MM.1S (cell line): ENCODE measurements at regions not wholly inside any gene's neighbourhood (a gene's known extent, or its start where the extent isn't known, plus 50 kb on each side); places are given as distances from the start of the nearest gene placed in this dataset.
A peak's percentile ranks its signal among the peaks of the same experiment; 100 is the strongest.

Experiments used
- DNase-seq: peaks from one replicate; pipeline ENCODE4 v3.0.0-alpha.2; 2015
- H2AFZ ChIP-seq: fragments of 300-600 bp; sonication (generic); 2 replicates; pipeline ENCODE4 v1.6.0; 2016; ENCODE audit warnings: antibody characterized with exemption, low read length
- H3F3A ChIP-seq: fragments of 300-600 bp; sonication (generic); 2 replicates; pipeline ENCODE4 v1.6.1; 2016; ENCODE audit warnings: mild to moderate bottlenecking, antibody characterized with exemption, low read length, moderate library complexity, mixed read lengths; ENCODE audit not compliant: insufficient read depth
- H3K27ac ChIP-seq: fragments of 300-600 bp; sonication (generic); 2 replicates; pipeline ENCODE4 v1.5.1; 2016; ENCODE audit warnings: mild to moderate bottlenecking, low read length
- H3K27me3 ChIP-seq: fragments of 300-600 bp; sonication (generic); replicated peaks from 2 replicates; pipeline ENCODE4 v1.6.0; 2016; ENCODE audit warnings: low read length; ENCODE audit not compliant: insufficient read depth
- H3K36me3 ChIP-seq: fragments of 300-600 bp; sonication (generic); replicated peaks from 2 replicates; pipeline ENCODE4 v1.6.1; 2016; ENCODE audit warnings: mild to moderate bottlenecking, low read length, mixed read lengths; ENCODE audit not compliant: insufficient read depth
- H3K4me1 ChIP-seq: fragments of 300-600 bp; sonication (generic); 2 replicates; pipeline ENCODE4 v1.6.1; 2016; ENCODE audit warnings: low read length, mixed read lengths
- H3K4me2 ChIP-seq: fragments of 300-600 bp; sonication (generic); 2 replicates; pipeline ENCODE4 v1.6.0; 2016; ENCODE audit warnings: low read depth, low read length
- H3K4me3 ChIP-seq: fragments of 300-600 bp; sonication (generic); 2 replicates; pipeline ENCODE4 v1.5.1; 2016; ENCODE audit warnings: low read length, mixed read lengths
- H3K79me2 ChIP-seq: fragments of 300-600 bp; sonication (generic); 2 replicates; pipeline ENCODE4 v1.6.1; 2016; ENCODE audit warnings: mixed run types, low read length, mixed read lengths
- H3K9ac ChIP-seq: fragments of 300-600 bp; sonication (generic); 2 replicates; pipeline ENCODE4 v1.6.1; 2016; ENCODE audit warnings: low read length, mixed read lengths
- H3K9me2 ChIP-seq: fragments of 300-600 bp; sonication (generic); replicated peaks from 2 replicates; pipeline ENCODE4 v1.6.1; 2016; ENCODE audit warnings: mild to moderate bottlenecking, low read length, mixed read lengths; ENCODE audit not compliant: insufficient read depth
- H3K9me3 ChIP-seq: fragments of 300-600 bp; sonication (generic); replicated peaks from 2 replicates; pipeline ENCODE4 v1.6.1; 2016; ENCODE audit warnings: mild to moderate bottlenecking, low read length, mixed read lengths; ENCODE audit not compliant: insufficient read depth
- H4K20me1 ChIP-seq: fragments of 300-600 bp; sonication (generic); 2 replicates; pipeline ENCODE4 v1.6.1; 2016; ENCODE audit warnings: mild to moderate bottlenecking, low read length, moderate library complexity, mixed read lengths; ENCODE audit not compliant: insufficient read depth
- CTCF ChIP-seq: fragments of 300-600 bp; sonication (generic); IDR thresholded peaks from 2 replicates; pipeline ENCODE4 v1.5.1; 2016; ENCODE audit warnings: antibody characterized with exemption, low read length, mixed read lengths
- EZH2 ChIP-seq: fragments of 300-600 bp; sonication (generic); optimal IDR thresholded peaks from 2 replicates; pipeline ENCODE3; 2017; ENCODE audit warnings: low read depth, mild to moderate bottlenecking, antibody characterized with exemption, low read length, mixed read lengths
- EZH2phosphoT487 ChIP-seq: fragments of 300-600 bp; sonication (generic); IDR thresholded peaks from 2 replicates; pipeline ENCODE4 v1.6.1; 2018; ENCODE audit warnings: antibody characterized with exemption, low read length

GRCh38 chr13:74063533-74064100, 70.6 kb downstream of the KLF12 start:
- TF ChIP-seq EZH2phosphoT487 (no peak), CTCF (no peak), EZH2 (no peak)
- peaks cover 65% of the 10 kb centered on the region for H3K79me2 ChIP-seq
- H3K27ac ChIP-seq: peak overlapping the region; percentile 91
- peak overlapping the region; percentile 53 for H3K4me3 ChIP-seq
- DNase-seq: no peak
- no peaks in the 10 kb centered on the region for H3K36me3 ChIP-seq
- peaks cover 32% of the 10 kb centered on the region for H3K4me1 ChIP-seq
- H3K9ac ChIP-seq: peak overlapping the region; percentile 68
- H4K20me1 ChIP-seq: no peaks in the 10 kb centered on the region
- H3K9me3 ChIP-seq: no peaks in the 10 kb centered on the region
- peak overlapping the region; percentile 20; the same call in 1 of the 2 replicates for H2AFZ ChIP-seq
- no peaks in the 10 kb centered on the region for H3K9me2 ChIP-seq
- no peaks in the 10 kb centered on the region for H3K27me3 ChIP-seq
- H3K4me2 ChIP-seq: peak overlapping the region; percentile 92
- H3F3A ChIP-seq: peaks cover 34% of the 10 kb centered on the region

GRCh38 chr13:74062933-74063332, 71.3 kb downstream of the KLF12 start:
- Histone ChIP-seq H3K9me3 (no peaks in the 10 kb centered on the region), H3K9ac (peak overlapping the region; percentile 68), H2AFZ (peak overlapping the region; percentile 20; the same call in 1 of the 2 replicates), H3K36me3 (no peaks in the 10 kb centered on the region), H4K20me1 (no peaks in the 10 kb centered on the region), H3F3A (peaks cover 34% of the 10 kb centered on the region), H3K4me2 (peak overlapping the region; percentile 92), H3K27me3 (no peaks in the 10 kb centered on the region), H3K4me1 (peaks cover 32% of the 10 kb centered on the region), H3K9me2 (no peaks in the 10 kb centered on the region), H3K4me3 (peak overlapping the region; percentile 53), H3K79me2 (peaks cover 58% of the 10 kb centered on the region), H3K27ac (peak overlapping the region; percentile 91)
- DNase-seq: peak; percentile 83
- TF ChIP-seq CTCF: no peak
- no peak for TF ChIP-seq EZH2
- no peak for TF ChIP-seq EZH2phosphoT487

GRCh38 chr13:74061926-74062595, 72.1 kb downstream of the KLF12 start:
- peaks cover 34% of the 10 kb centered on the region for H3F3A ChIP-seq
- H3K4me3 ChIP-seq: peak overlapping the region; percentile 53
- no peaks in the 10 kb centered on the region for H3K36me3 ChIP-seq
- peak overlapping the region; percentile 68 for H3K9ac ChIP-seq
- H2AFZ ChIP-seq: no peak overlapping the region
- H3K79me2 ChIP-seq: peaks cover 49% of the 10 kb centered on the region
- H4K20me1 ChIP-seq: no peaks in the 10 kb centered on the region
- peak; percentile 85 for DNase-seq
- H3K9me3 ChIP-seq: no peaks in the 10 kb centered on the region
- H3K27ac ChIP-seq: peak overlapping the region; percentile 91
- peak overlapping the region; percentile 92 for H3K4me2 ChIP-seq
- peaks cover 32% of the 10 kb centered on the region for H3K4me1 ChIP-seq
- H3K27me3 ChIP-seq: no peaks in the 10 kb centered on the region
- no peaks in the 10 kb centered on the region for H3K9me2 ChIP-seq
- TF ChIP-seq EZH2phosphoT487 (no peak), EZH2 (no peak), CTCF (no peak)
